GM13977 (cell line): ENCODE measurements at regions not wholly inside any gene's neighbourhood (a gene's known extent, or its start where the extent isn't known, plus 50 kb on each side); places are given as distances from the start of the nearest gene placed in this dataset.

Source experiments
- DNase-seq: peaks from one replicate; pipeline ENCODE4 v3.0.0; 2012; ENCODE audit warnings: low spot score
- CTCF ChIP-seq: IDR thresholded peaks from 2 replicates; pipeline ENCODE4 v1.5.1; 2012; ENCODE audit warnings: mild to moderate bottlenecking, control low read depth; ENCODE audit not compliant: insufficient read depth; ENCODE audit errors: extremely low read depth, missing control alignments
- in situ Hi-C: fragments of 300-500 bp; cut with MboI; formaldehyde crosslinking; loops from one replicate; pipeline ENCODE4 v1.12.0; 2022; ENCODE audit warnings: low sequenced_read_pairs, low pct_unique_long_range_greater_than_20kb, mixed read lengths, inconsistent platforms; ENCODE audit not compliant: unreplicated experiment

GRCh38 chr13:110782185-110782584 is 68.7 kb downstream of the ING1 start:
- no peak for DNase-seq
- no peak for TF ChIP-seq CTCF
- in situ Hi-C loops, result no loop called here

- in situ Hi-C loops, result no loop called here
- no peak for DNase-seq
- TF ChIP-seq CTCF, result no peak
Measured at GRCh38 chr13:110784704-110785103, 71.2 kb downstream of the ING1 start.

- in situ Hi-C loops, result no loop called here
- TF ChIP-seq CTCF, result no peak
- DNase-seq, result no peak
Measured at GRCh38 chr13:110788778-110789177, 75.3 kb downstream of the ING1 start.

- no peak for DNase-seq
- no peak for TF ChIP-seq CTCF
- in situ Hi-C loops, result no loop called here
Measured at GRCh38 chr13:110789871-110790270, 76.4 kb downstream of the ING1 start.

- DNase-seq, result no peak
- no peak for TF ChIP-seq CTCF
- in situ Hi-C loops, result no loop called here
Measured at GRCh38 chr13:110790371-110790770, 76.9 kb downstream of the ING1 start.

- no peak for DNase-seq
- in situ Hi-C loops, result no loop called here
- TF ChIP-seq CTCF, result no peak
Measured at GRCh38 chr13:110794209-110794608, 80.7 kb downstream of the ING1 start.
